HepG2 (cell line): ENCODE measurements at regions not wholly inside any gene's neighbourhood (a gene's known extent, or its start where the extent isn't known, plus 50 kb on each side); places are given as distances from the start of the nearest gene placed in this dataset.

Experiments
- ATAC-seq: fragments of 200-7000 bp; cut with Tn5 transposase; 3 replicates; pipeline ENCODE4 v1.9.1; 2020; ENCODE audit warnings: mild to moderate bottlenecking, moderate library complexity
- BruUV-seq: library from RNA; stranded (reverse); fragments of 400-500 nt; replicated peaks from 2 replicates; lab custom pipeline; 2021; lab: Mats Ljungman, UMichigan
- CTCF ChIA-PET: fragments of 300-600 bp; formaldehyde crosslinking; extraction: SDS; loops from one replicate; lab custom pipeline; 2021; ENCODE audit warnings: low total read pairs, inconsistent platforms, low intra/inter-chr PET ratio; lab: Yijun Ruan, JAX
- POLR2A ChIA-PET: fragments of 350-600 bp; sonication (Branson Sonifier 250); formaldehyde crosslinking; loops from one replicate; lab custom pipeline; 2020; ENCODE audit warnings: antibody characterized with exemption, inconsistent platforms; lab: Yijun Ruan, JAX
- DNase-seq: peaks from one replicate; pipeline ENCODE4 v3.0.0-alpha.2; 2015; ENCODE audit warnings: low spot score
- FAIRE-seq: peaks from 3 replicates; lab custom pipeline; 2011; peaks lifted over from hg19 to GRCh38; lab: Jason Lieb, UNC
- H2AFZ ChIP-seq: one replicate; pipeline ENCODE4 v1.6.1; 2011; ENCODE audit warnings: low read length, inconsistent platforms
- H3K27ac ChIP-seq: fragments of 300-600 bp; 3 replicates; pipeline ENCODE4 v1.8.0; 2011; ENCODE audit warnings: mixed run types, mild to moderate bottlenecking, mixed read lengths, low read length, inconsistent platforms; ENCODE audit not compliant: insufficient read depth; ENCODE audit errors: extremely low read length
- H3K27me3 ChIP-seq, 2 experiments: fragments of 200-600 bp in 1 of 2; 2 replicates in 1 of 2; 3 replicates in 1 of 2; pipeline versions ENCODE4 v1.6.0 to v1.8.0; 2011; ENCODE audit warnings: low read length in 2 of 2, mild to moderate bottlenecking in 2 of 2, moderate library complexity in 2 of 2, inconsistent platforms in 1 of 2; ENCODE audit not compliant: insufficient read depth in 2 of 2, control insufficient read depth in 1 of 2
- H3K36me3 ChIP-seq, 2 experiments: fragments of 200-600 bp in 1 of 2; replicated peaks in 1 of 2; 2 replicates in 1 of 2; 3 replicates in 1 of 2; pipeline versions ENCODE4 v1.5.1 to v1.8.0; 2011; ENCODE audit warnings: low read length in 2 of 2, inconsistent platforms in 1 of 2; ENCODE audit not compliant: insufficient read depth in 2 of 2, control insufficient read depth in 1 of 2
- H3K4me1 ChIP-seq: 2 replicates; pipeline ENCODE4 v1.5.1; 2012; ENCODE audit warnings: low read length, inconsistent platforms; ENCODE audit not compliant: insufficient read depth
- H3K4me2 ChIP-seq: 2 replicates; pipeline ENCODE4 v1.6.0; 2011; ENCODE audit warnings: low read depth, low read length, inconsistent platforms
- H3K4me3 ChIP-seq, 3 experiments: fragments of 200-600 bp in 1 of 3; sonication (generic), shearing (Covaris generic) in 1 of 3; replicated peaks in 1 of 3; 2 replicates each; pipeline ENCODE4 v1.5.1; 2011 to 2016; ENCODE audit warnings: low read length in 3 of 3, inconsistent platforms in 2 of 3, low read depth in 2 of 3, mild to moderate bottlenecking in 2 of 3, control low read depth in 1 of 3, mixed read lengths in 1 of 3; ENCODE audit not compliant: insufficient read depth in 1 of 3
- H3K79me2 ChIP-seq: one replicate; pipeline ENCODE4 v1.6.1; 2011; ENCODE audit warnings: low read length, inconsistent platforms; ENCODE audit not compliant: insufficient read depth
- H3K9ac ChIP-seq: 2 replicates; pipeline ENCODE4 v1.6.0; 2011; ENCODE audit warnings: mild to moderate bottlenecking, low read depth, low read length, inconsistent platforms; ENCODE audit not compliant: insufficient read depth
- H3K9me3 ChIP-seq: 2 replicates; pipeline ENCODE4 v1.5.1; 2012; ENCODE audit warnings: mild to moderate bottlenecking, low read length
- H4K20me1 ChIP-seq: 2 replicates; pipeline ENCODE4 v1.6.0; 2011; ENCODE audit warnings: inconsistent platforms, mild to moderate bottlenecking, low read length, moderate library complexity; ENCODE audit not compliant: insufficient read depth
- ATF7-NPFF ChIP-seq: sonication (generic); formaldehyde crosslinking; IDR thresholded peaks from 2 replicates; pipeline ENCODE4 v1.8.1; 2023; ENCODE audit warnings: mild to moderate bottlenecking, low read depth, missing genetic modification reagents, moderate library complexity
- CCAR2 ChIP-seq: fragments of 200-400 bp; formaldehyde crosslinking; optimal IDR thresholded peaks from 2 replicates; pipeline ENCODE3; 2018; ENCODE audit warnings: low read depth, mild to moderate bottlenecking, low read length, moderate library complexity
- HNRNPL ChIP-seq: fragments of 200-400 bp; formaldehyde crosslinking; IDR thresholded peaks from 2 replicates; pipeline ENCODE4 v1.6.1; 2017; ENCODE audit warnings: mild to moderate bottlenecking, low read depth, low read length
- JDP2 ChIP-seq: sonication (generic); formaldehyde crosslinking; IDR thresholded peaks from 2 replicates; pipeline ENCODE4 v1.8.1; 2022; ENCODE audit warnings: missing genetic modification reagents, borderline replicate concordance
- KLF16 ChIP-seq, 2 experiments: sonication (generic) in 1 of 2; formaldehyde crosslinking in 1 of 2; IDR thresholded peaks; 2 replicates each; pipeline versions ENCODE4 v1.6.1 to v1.8.0; 2016 to 2023; ENCODE audit warnings: missing genetic modification reagents in 2 of 2, missing compliant biosample characterization in 1 of 2
- RBM22 ChIP-seq: fragments of 200-400 bp; formaldehyde crosslinking; optimal IDR thresholded peaks from 2 replicates; pipeline ENCODE3; 2017; ENCODE audit warnings: mild to moderate bottlenecking, low read length, moderate library complexity
- SETDB1 ChIP-seq: sonication (generic); formaldehyde crosslinking; IDR thresholded peaks from 2 replicates; pipeline ENCODE4 v1.5.1; 2020; ENCODE audit warnings: missing genetic modification reagents, mild to moderate bottlenecking, borderline replicate concordance
- ZNF501 ChIP-seq: sonication (generic); formaldehyde crosslinking; IDR thresholded peaks from 2 replicates; pipeline ENCODE4 v1.5.1; 2020; ENCODE audit warnings: mild to moderate bottlenecking, moderate library complexity, missing genetic modification reagents
- WGBS: methylation state at CpG from one replicate; pipeline ENCODE4 v1.1.6; 2017; ENCODE audit warnings: low lambda C conversion rate; 5-methylcytosine and 5-hydroxymethylcytosine counted together
- in situ Hi-C: cut with HindIII; loops from 2 replicates; pipeline ENCODE4 v1.10.0; 2017; ENCODE audit warnings: low pct_unique_long_range_greater_than_20kb; ENCODE audit not compliant: extremely low pct_ligation_motif_present
- intact Hi-C: fragments of 100-400 bp; cut with micrococcal nuclease; formaldehyde crosslinking; loops from one replicate; pipeline ENCODE4 v1.10.0; 2022; ENCODE audit not compliant: unreplicated experiment
- TF ChIP-seq, protein P1 (sequence below): IDR thresholded peaks from 2 replicates; pipeline ENCODE4 v1.6.1; 2016
- TF ChIP-seq, protein P2 (sequence below): sonication (generic); formaldehyde crosslinking; IDR thresholded peaks from 2 replicates; pipeline ENCODE4 v1.4.0; 2020; ENCODE audit warnings: missing genetic modification reagents, mild to moderate bottlenecking, borderline replicate concordance
- TF ChIP-seq, protein P3 (sequence below): sonication (generic); formaldehyde crosslinking; IDR thresholded peaks from 2 replicates; pipeline ENCODE4 v1.4.0; 2020; ENCODE audit warnings: mild to moderate bottlenecking, missing genetic modification reagents

DNA sequence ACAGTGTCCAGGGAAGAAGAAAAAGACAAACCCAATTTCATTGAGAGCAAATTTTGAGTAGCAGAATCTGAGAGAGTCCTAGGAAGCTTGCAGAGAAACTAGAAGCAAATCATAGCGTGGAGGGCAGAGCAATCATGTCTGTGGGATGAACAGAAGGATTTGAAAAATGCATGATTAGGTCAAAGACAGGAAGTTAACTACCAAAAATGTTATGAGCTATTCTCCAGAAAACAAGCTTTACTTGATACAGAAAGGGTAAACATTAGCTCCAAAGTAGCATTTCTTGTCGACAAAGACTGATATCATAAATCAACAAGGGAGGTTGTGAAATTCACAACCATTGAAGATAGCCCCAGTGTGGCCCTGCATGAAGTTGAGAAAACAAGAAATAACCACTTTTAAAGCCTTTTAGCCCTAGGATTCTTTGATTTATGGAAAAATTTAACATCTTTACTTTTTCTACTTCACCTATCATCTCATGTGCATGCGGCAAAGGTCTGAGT, 97.7 kb upstream of the MEGF10 start:
- Histone ChIP-seq H4K20me1 (no peaks in the 10 kb centered on the region), H3K4me3 (no peak overlapping the region), H3K36me3 (no peaks in the 10 kb centered on the region), H3K9ac (no peak overlapping the region), H2AFZ (no peak overlapping the region), H3K27ac (no peak overlapping the region), H3K9me3 (no peaks in the 10 kb centered on the region), H3K79me2 (no peaks in the 10 kb centered on the region), H3K27me3 (no peaks in the 10 kb centered on the region; a peak in 1 of 5 replicates), H3K4me2 (no peak overlapping the region), H3K4me1 (peaks cover 11% of the 10 kb centered on the region)
- no peak for ATAC-seq
- FAIRE-seq = no peak
- intact Hi-C loops (loop anchor here (10.0 kb wide), 1 partner anchor 118 kb away; the partner anchor contains the start of gene C5orf63), in situ Hi-C loops (no loop called here)
- no TSS peak for BruUV-seq
- ChIA-PET CTCF (no interaction called here), POLR2A (no interaction called here)
- 27% methylated on average over 3 of the region's 3 CpGs for WGBS
- TF ChIP-seq, protein P1, sequence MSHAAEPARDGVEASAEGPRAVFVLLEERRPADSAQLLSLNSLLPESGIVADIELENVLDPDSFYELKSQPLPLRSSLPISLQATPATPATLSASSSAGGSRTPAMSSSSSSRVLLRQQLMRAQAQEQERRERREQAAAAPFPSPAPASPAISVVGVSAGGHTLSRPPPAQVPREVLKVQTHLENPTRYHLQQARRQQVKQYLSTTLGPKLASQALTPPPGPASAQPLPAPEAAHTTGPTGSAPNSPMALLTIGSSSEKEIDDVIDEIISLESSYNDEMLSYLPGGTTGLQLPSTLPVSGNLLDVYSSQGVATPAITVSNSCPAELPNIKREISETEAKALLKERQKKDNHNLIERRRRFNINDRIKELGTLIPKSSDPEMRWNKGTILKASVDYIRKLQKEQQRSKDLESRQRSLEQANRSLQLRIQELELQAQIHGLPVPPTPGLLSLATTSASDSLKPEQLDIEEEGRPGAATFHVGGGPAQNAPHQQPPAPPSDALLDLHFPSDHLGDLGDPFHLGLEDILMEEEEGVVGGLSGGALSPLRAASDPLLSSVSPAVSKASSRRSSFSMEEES (CRISPR knock-in tag) = no peak
- TF ChIP-seq ATF7-NPFF (CRISPR knock-in tag) = no peak
- TF ChIP-seq KLF16 (CRISPR knock-in tag; IDR thresholded peaks at IDR 0.05) = no peak
- TF ChIP-seq JDP2 (CRISPR knock-in tag) = no peak
- TF ChIP-seq HNRNPL = no peak
- TF ChIP-seq ZNF501 = no peak
- TF ChIP-seq, protein P2, sequence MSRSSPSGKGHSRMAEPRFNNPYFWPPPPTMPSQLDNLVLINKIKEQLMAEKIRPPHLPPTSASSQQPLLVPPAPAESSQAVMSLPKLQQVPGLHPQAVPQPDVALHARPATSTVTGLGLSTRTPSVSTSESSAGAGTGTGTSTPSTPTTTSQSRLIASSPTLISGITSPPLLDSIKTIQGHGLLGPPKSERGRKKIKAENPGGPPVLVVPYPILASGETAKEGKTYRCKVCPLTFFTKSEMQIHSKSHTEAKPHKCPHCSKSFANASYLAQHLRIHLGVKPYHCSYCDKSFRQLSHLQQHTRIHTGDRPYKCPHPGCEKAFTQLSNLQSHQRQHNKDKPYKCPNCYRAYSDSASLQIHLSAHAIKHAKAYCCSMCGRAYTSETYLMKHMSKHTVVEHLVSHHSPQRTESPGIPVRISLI (CRISPR knock-in tag) = no peak
- TF ChIP-seq CCAR2 = no peak
- no peak for TF ChIP-seq SETDB1 (CRISPR knock-in tag)
- no peak for TF ChIP-seq RBM22
- TF ChIP-seq, protein P3, sequence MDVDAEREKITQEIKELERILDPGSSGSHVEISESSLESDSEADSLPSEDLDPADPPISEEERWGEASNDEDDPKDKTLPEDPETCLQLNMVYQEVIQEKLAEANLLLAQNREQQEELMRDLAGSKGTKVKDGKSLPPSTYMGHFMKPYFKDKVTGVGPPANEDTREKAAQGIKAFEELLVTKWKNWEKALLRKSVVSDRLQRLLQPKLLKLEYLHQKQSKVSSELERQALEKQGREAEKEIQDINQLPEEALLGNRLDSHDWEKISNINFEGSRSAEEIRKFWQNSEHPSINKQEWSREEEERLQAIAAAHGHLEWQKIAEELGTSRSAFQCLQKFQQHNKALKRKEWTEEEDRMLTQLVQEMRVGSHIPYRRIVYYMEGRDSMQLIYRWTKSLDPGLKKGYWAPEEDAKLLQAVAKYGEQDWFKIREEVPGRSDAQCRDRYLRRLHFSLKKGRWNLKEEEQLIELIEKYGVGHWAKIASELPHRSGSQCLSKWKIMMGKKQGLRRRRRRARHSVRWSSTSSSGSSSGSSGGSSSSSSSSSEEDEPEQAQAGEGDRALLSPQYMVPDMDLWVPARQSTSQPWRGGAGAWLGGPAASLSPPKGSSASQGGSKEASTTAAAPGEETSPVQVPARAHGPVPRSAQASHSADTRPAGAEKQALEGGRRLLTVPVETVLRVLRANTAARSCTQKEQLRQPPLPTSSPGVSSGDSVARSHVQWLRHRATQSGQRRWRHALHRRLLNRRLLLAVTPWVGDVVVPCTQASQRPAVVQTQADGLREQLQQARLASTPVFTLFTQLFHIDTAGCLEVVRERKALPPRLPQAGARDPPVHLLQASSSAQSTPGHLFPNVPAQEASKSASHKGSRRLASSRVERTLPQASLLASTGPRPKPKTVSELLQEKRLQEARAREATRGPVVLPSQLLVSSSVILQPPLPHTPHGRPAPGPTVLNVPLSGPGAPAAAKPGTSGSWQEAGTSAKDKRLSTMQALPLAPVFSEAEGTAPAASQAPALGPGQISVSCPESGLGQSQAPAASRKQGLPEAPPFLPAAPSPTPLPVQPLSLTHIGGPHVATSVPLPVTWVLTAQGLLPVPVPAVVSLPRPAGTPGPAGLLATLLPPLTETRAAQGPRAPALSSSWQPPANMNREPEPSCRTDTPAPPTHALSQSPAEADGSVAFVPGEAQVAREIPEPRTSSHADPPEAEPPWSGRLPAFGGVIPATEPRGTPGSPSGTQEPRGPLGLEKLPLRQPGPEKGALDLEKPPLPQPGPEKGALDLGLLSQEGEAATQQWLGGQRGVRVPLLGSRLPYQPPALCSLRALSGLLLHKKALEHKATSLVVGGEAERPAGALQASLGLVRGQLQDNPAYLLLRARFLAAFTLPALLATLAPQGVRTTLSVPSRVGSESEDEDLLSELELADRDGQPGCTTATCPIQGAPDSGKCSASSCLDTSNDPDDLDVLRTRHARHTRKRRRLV (CRISPR knock-in tag) = no peak
- DNase-seq = no peak
